IMR-90 (cell line): ENCODE measurements at regions not wholly inside any gene's neighbourhood (a gene's known extent, or its start where the extent isn't known, plus 50 kb on each side); places are given as distances from the start of the nearest gene placed in this dataset.

ENCODE experiments used
- ATAC-seq: fragments of 200-7000 bp; cut with Tn5 transposase; 2 replicates; pipeline ENCODE4 v1.9.1; 2020; ENCODE audit warnings: low read depth, mild to moderate bottlenecking, moderate library complexity
- BruUV-seq: library from RNA; stranded (reverse); fragments of 400-500 nt; replicated peaks from 2 replicates; lab custom pipeline; 2021; lab: Mats Ljungman, UMichigan
- CTCF ChIA-PET: fragments of 300-600 bp; formaldehyde crosslinking; extraction: SDS; loops from one replicate; lab custom pipeline; 2021; ENCODE audit warnings: antibody characterized with exemption; lab: Yijun Ruan, JAX
- POLR2A ChIA-PET: fragments of 300-600 bp; sonication (Branson Sonifier 250); formaldehyde crosslinking; loops from one replicate; lab custom pipeline; 2022; ENCODE audit warnings: antibody characterized with exemption; ENCODE audit not compliant: unreplicated experiment; lab: Charles Lee
- DNase-seq: peaks from one replicate; pipeline ENCODE4 v3.0.0; 2013
- H2AFZ ChIP-seq: replicated peaks from 2 replicates; pipeline ENCODE3; 2013; ENCODE audit warnings: low read length, mild to moderate bottlenecking; ENCODE audit not compliant: poor library complexity
- H2AK5ac ChIP-seq: 2 replicates; pipeline ENCODE4 v1.6.1; 2013; ENCODE audit warnings: low read depth, low read length, inconsistent platforms
- H2AK9ac ChIP-seq: replicated peaks from 2 replicates; pipeline ENCODE3; 2013; ENCODE audit warnings: mild to moderate bottlenecking, low read depth, low read length, moderate library complexity; ENCODE audit not compliant: poor library complexity
- H2BK120ac ChIP-seq: 2 replicates; pipeline ENCODE4 v1.6.1; 2013; ENCODE audit warnings: low read depth, low read length, inconsistent platforms
- H2BK15ac ChIP-seq: 3 replicates; pipeline ENCODE4 v1.6.1; 2013; ENCODE audit warnings: low read depth, low read length, inconsistent platforms
- H2BK20ac ChIP-seq: 2 replicates; pipeline ENCODE4 v1.6.1; 2013; ENCODE audit warnings: low read depth, mild to moderate bottlenecking, inconsistent platforms, low read length, moderate library complexity
- H2BK5ac ChIP-seq: 2 replicates; pipeline ENCODE4 v1.6.1; 2013; ENCODE audit warnings: mild to moderate bottlenecking, low read depth, low read length, inconsistent platforms; ENCODE audit not compliant: poor library complexity, severe bottlenecking
- H3K14ac ChIP-seq: replicated peaks from 2 replicates; pipeline ENCODE4 v1.6.1; 2013; ENCODE audit warnings: low read depth, low read length, inconsistent platforms
- H3K18ac ChIP-seq: 2 replicates; pipeline ENCODE4 v1.6.1; 2013; ENCODE audit warnings: low read depth, low read length, control low read depth
- H3K23ac ChIP-seq: 2 replicates; pipeline ENCODE4 v1.6.1; 2013; ENCODE audit warnings: low read depth, low read length, inconsistent platforms
- H3K27ac ChIP-seq: 2 replicates; pipeline ENCODE4 v1.5.1; 2013; ENCODE audit warnings: mild to moderate bottlenecking, control low read depth, low read length; ENCODE audit not compliant: insufficient read depth
- H3K27me3 ChIP-seq: 2 replicates; pipeline ENCODE4 v1.6.1; 2013; ENCODE audit warnings: low read length; ENCODE audit not compliant: control insufficient read depth, insufficient read depth
- H3K36me3 ChIP-seq: 2 replicates; pipeline ENCODE4 v1.6.1; 2013; ENCODE audit warnings: low read length, mixed read lengths; ENCODE audit not compliant: control insufficient read depth, insufficient read depth
- H3K4ac ChIP-seq: 2 replicates; pipeline ENCODE4 v1.6.1; 2013; ENCODE audit warnings: low read depth, low read length, inconsistent platforms
- H3K4me1 ChIP-seq: 2 replicates; pipeline ENCODE4 v1.6.1; 2013; ENCODE audit warnings: low read length, mixed read lengths; ENCODE audit not compliant: control insufficient read depth, insufficient read depth
- H3K4me2 ChIP-seq: 2 replicates; pipeline ENCODE4 v1.6.1; 2013; ENCODE audit warnings: low read depth, mild to moderate bottlenecking, control low read depth, low read length, moderate library complexity
- H3K4me3 ChIP-seq: 2 replicates; pipeline ENCODE4 v1.5.1; 2013; ENCODE audit warnings: low read depth, mild to moderate bottlenecking, control low read depth, low read length, moderate library complexity; ENCODE audit not compliant: insufficient read depth
- H3K56ac ChIP-seq: 2 replicates; pipeline ENCODE4 v1.6.1; 2013; ENCODE audit warnings: low read length, inconsistent platforms; ENCODE audit not compliant: insufficient read depth; ENCODE audit errors: extremely low read depth
- H3K79me1 ChIP-seq, 2 experiments: 2 replicates each; pipeline ENCODE4 v1.6.1; 2013; ENCODE audit warnings: low read length in 2 of 2, inconsistent platforms in 1 of 2, low read depth in 1 of 2
- H3K9ac ChIP-seq: 2 replicates; pipeline ENCODE4 v1.6.1; 2013; ENCODE audit warnings: low read depth, low read length, control low read depth
- H3K9me1 ChIP-seq: 2 replicates; pipeline ENCODE4 v1.6.1; 2013; ENCODE audit warnings: low read length, inconsistent platforms; ENCODE audit not compliant: insufficient read depth
- H3K9me3 ChIP-seq: 2 replicates; pipeline ENCODE4 v1.6.1; 2013; ENCODE audit warnings: low read length; ENCODE audit not compliant: control insufficient read depth, insufficient read depth
- H4K20me1 ChIP-seq: 2 replicates; pipeline ENCODE4 v1.6.1; 2013; ENCODE audit warnings: low read length, inconsistent platforms; ENCODE audit not compliant: insufficient read depth
- H4K5ac ChIP-seq: 2 replicates; pipeline ENCODE4 v1.6.1; 2013; ENCODE audit warnings: mild to moderate bottlenecking, low read depth, low read length, control low read depth
- H4K8ac ChIP-seq, 2 experiments: 2 replicates each; pipeline ENCODE4 v1.6.1; 2013; ENCODE audit warnings: low read depth in 2 of 2, low read length in 2 of 2, control low read depth in 1 of 2, inconsistent platforms in 1 of 2
- H4K91ac ChIP-seq: 2 replicates; pipeline ENCODE4 v1.6.1; 2013; ENCODE audit warnings: low read depth, low read length, inconsistent platforms; ENCODE audit not compliant: insufficient read depth
- MAFK ChIP-seq: IDR thresholded peaks from 2 replicates; pipeline ENCODE4 v1.6.1; 2012; ENCODE audit warnings: low read depth, low read length, improper control_type of control experiment
- MAZ ChIP-seq: IDR thresholded peaks from 2 replicates; pipeline ENCODE4 v1.6.1; 2012; ENCODE audit warnings: low read depth, mild to moderate bottlenecking, low read length, improper control_type of control experiment, moderate library complexity, borderline replicate concordance
- MXI1 ChIP-seq: IDR thresholded peaks from 2 replicates; pipeline ENCODE4 v1.6.1; 2012; ENCODE audit warnings: low read depth, mild to moderate bottlenecking, low read length, moderate library complexity, borderline replicate concordance
- RAD21 ChIP-seq: IDR thresholded peaks from 2 replicates; pipeline ENCODE4 v1.6.1; 2012; ENCODE audit warnings: low read length, improper control_type of control experiment
- RCOR1 ChIP-seq: IDR thresholded peaks from 2 replicates; pipeline ENCODE4 v1.6.1; 2012; ENCODE audit warnings: mild to moderate bottlenecking, low read length, improper control_type of control experiment; ENCODE audit not compliant: insufficient replicate concordance
- WGBS, 2 experiments: methylation state at CpG; one replicate each; pipeline versions ENCODE4 v1.1.5 to v1.1.7; 2013; ENCODE audit warnings: missing lambda C conversion rate in 2 of 2; ENCODE audit not compliant: insufficient read length in 1 of 2; ENCODE audit errors: extremely low coverage in 2 of 2; 5-methylcytosine and 5-hydroxymethylcytosine counted together
- dilution Hi-C: fragments of 300-500 bp; cut with HindIII; formaldehyde crosslinking; loops from one replicate; pipeline ENCODE4 v1.14.3; 2018; ENCODE audit warnings: low sequenced_read_pairs; ENCODE audit not compliant: unreplicated experiment
- in situ Hi-C: fragments of 300-500 bp; cut with MboI; formaldehyde crosslinking; loops from 3 replicates; pipeline ENCODE4 v1.14.3; 2019; ENCODE audit warnings: low sequenced_read_pairs, inconsistent platforms, mixed read lengths
- intact Hi-C: fragments of 100-400 bp; cut with micrococcal nuclease; formaldehyde crosslinking; loops from 2 replicates; pipeline ENCODE4 v1.10.0; 2022
- TF ChIP-seq, protein P1 (sequence below): conservative IDR thresholded peaks from 2 replicates; pipeline ENCODE4 v1.5.1; 2012; ENCODE audit warnings: mild to moderate bottlenecking, low read depth, low read length, improper control_type of control experiment

DNA sequence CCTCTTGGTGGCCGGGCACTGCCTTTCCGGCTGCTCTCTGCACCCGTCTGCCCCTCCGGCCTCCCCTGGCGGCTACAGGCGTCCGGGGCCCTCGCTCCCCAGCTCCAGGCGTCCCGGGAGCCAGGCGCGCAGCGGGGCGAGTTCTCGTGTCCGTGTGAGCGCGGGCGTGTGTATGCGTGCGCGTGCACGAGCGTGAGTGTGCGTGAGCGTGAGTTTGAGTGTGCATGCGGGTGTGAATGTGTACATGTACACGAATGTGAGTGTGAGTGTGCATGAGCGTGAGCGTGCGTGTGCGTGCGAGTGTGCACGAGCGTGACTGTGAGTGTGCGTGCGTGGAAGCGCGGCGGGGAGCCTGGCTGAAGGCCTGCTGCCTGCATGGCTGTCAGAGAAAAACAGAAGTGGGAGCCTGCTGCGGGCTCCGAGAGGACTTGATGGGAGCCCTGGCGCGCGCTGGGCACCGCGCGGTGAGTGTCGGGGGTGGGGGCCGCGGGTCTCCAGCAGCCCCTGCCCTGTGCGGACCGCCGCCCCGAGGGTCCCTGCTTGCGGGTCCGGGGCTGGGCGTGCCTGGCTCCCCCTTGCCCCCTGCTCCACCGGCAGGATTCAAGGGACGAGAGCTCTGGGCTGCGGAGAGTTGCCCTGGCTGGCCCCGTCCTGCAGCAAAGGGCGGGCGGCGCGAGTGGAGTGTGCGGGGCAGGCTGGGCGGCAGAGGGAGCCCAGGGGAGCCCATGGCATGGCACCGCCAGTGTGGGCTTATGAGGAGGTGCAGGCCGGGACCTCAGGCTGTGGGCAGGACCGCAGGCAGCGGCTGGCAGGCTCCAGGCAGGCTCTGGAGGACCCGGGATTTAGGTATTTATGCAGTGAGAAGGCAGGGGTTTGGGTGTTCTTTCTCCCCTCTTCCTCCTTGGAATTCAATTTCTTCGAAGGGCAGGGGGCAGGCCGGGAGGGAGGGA is 75.8 kb upstream of the EN2 start:
- H3K36me3 ChIP-seq = no peaks in the 10 kb centered on the region
- H4K91ac ChIP-seq = no peak overlapping the region
- H3K9me1 ChIP-seq = no peaks in the 10 kb centered on the region
- H4K5ac ChIP-seq = no peak overlapping the region
- no peak overlapping the region for H2AK9ac ChIP-seq
- no peak overlapping the region for H4K8ac ChIP-seq
- TF ChIP-seq RAD21 (no peak), MXI1 (no peak), MAZ (no peak), MAFK (no peak), RCOR1 (no peak)
- TF ChIP-seq, protein P1, sequence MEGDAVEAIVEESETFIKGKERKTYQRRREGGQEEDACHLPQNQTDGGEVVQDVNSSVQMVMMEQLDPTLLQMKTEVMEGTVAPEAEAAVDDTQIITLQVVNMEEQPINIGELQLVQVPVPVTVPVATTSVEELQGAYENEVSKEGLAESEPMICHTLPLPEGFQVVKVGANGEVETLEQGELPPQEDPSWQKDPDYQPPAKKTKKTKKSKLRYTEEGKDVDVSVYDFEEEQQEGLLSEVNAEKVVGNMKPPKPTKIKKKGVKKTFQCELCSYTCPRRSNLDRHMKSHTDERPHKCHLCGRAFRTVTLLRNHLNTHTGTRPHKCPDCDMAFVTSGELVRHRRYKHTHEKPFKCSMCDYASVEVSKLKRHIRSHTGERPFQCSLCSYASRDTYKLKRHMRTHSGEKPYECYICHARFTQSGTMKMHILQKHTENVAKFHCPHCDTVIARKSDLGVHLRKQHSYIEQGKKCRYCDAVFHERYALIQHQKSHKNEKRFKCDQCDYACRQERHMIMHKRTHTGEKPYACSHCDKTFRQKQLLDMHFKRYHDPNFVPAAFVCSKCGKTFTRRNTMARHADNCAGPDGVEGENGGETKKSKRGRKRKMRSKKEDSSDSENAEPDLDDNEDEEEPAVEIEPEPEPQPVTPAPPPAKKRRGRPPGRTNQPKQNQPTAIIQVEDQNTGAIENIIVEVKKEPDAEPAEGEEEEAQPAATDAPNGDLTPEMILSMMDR = no peak
- no peak overlapping the region for H3K4me3 ChIP-seq
- no peak overlapping the region for H2BK5ac ChIP-seq
- H2AK5ac ChIP-seq = no peak overlapping the region
- BruUV-seq = no TSS peak
- H2BK15ac ChIP-seq = no peak overlapping the region
- no peak overlapping the region for H3K14ac ChIP-seq
- no peak overlapping the region for H3K56ac ChIP-seq
- H3K79me1 ChIP-seq = no peaks in the 10 kb centered on the region
- H3K27me3 ChIP-seq = peaks cover 70% of the 10 kb centered on the region
- H3K23ac ChIP-seq = no peak overlapping the region
- in situ Hi-C loops = loop anchor here (25.0 kb wide), 1 partner anchor 380 kb away; no protein-coding TSS in a partner anchor
- WGBS, 2 experiments = 3% methylated on average over 18 of the region's 75 CpGs; no CpG with 5 or more reads in 1 of the 2 experiments
- ChIA-PET CTCF (interaction anchor here (1.0 kb wide), 1 partner anchor 182 kb away, joined by 3 read pairs; no protein-coding TSS in a partner anchor), POLR2A (no interaction called here)
- H3K27ac ChIP-seq = no peak overlapping the region
- DNase-seq = no peak
- no peak overlapping the region for H2BK20ac ChIP-seq
- no peak overlapping the region for H3K4ac ChIP-seq
- H3K4me1 ChIP-seq = no peaks in the 10 kb centered on the region; the same call in 1 of the 2 replicates
- intact Hi-C loops = loop anchor here (2.0 kb wide), 1 partner anchor 387 kb away; no protein-coding TSS in a partner anchor
- peak overlapping the region; percentile 83; the same call in 1 of the 2 replicates for H3K4me2 ChIP-seq
- H3K9ac ChIP-seq = no peak overlapping the region
- peak; percentile 25; the same call in 1 of the 2 replicates for ATAC-seq
- dilution Hi-C loops = no loop called here
- H2AFZ ChIP-seq = peak overlapping the region; percentile 63
- H3K18ac ChIP-seq = no peak overlapping the region
- H3K9me3 ChIP-seq = no peaks in the 10 kb centered on the region
- no peak overlapping the region for H2BK120ac ChIP-seq
- no peaks in the 10 kb centered on the region for H4K20me1 ChIP-seq
